Breast epithelium (tissue), 4 donors: ENCODE measurements at regions not wholly inside any gene's neighbourhood (a gene's known extent, or its start where the extent isn't known, plus 50 kb on each side); places are given as distances from the start of the nearest gene placed in this dataset.

Experiments
- DNase-seq, 2 donors: peaks; one replicate each; pipeline ENCODE4 v3.0.0-alpha.2; 2019; ENCODE audit warnings: low spot score in 2 of 2
- H3K27ac ChIP-seq, 2 donors: fragments of 200-600 bp; sonication (generic) in 1 of 2; one replicate each; pipeline ENCODE4 v1.5.1; 2016 to 2019; ENCODE audit warnings: mild to moderate bottlenecking in 1 of 2
- H3K27me3 ChIP-seq, 2 donors: fragments of 200-600 bp; sonication (generic) in 1 of 2; one replicate each; pipeline versions ENCODE4 v1.5.1 to v1.6.0; 2017 to 2019; ENCODE audit warnings: control low read depth in 1 of 2, mild to moderate bottlenecking in 1 of 2
- H3K36me3 ChIP-seq: fragments of 200-600 bp; one replicate; pipeline ENCODE4 v1.5.1; 2019
- H3K4me1 ChIP-seq, 2 donors: fragments of 200-600 bp; sonication (generic); one replicate each; pipeline ENCODE4 v1.5.1; 2016 to 2019; ENCODE audit warnings: control low read depth in 1 of 2
- H3K4me3 ChIP-seq, 3 donors: fragments of 200-600 bp; sonication (generic); 1 replicate in 2 of 3; 2 replicates in 1 of 3; pipeline ENCODE4 v1.5.1; 2016 to 2019; ENCODE audit warnings: mild to moderate bottlenecking in 3 of 3, moderate library complexity in 2 of 3
- H3K9me3 ChIP-seq, 2 donors: fragments of 200-600 bp; sonication (generic) in 1 of 2; one replicate each; pipeline ENCODE4 v1.5.1; 2016 to 2019; ENCODE audit warnings: control low read depth in 1 of 2
- POLR2A ChIP-seq: fragments of 450-650 bp; IDR thresholded peaks from one replicate; pipeline ENCODE4 v1.6.1; 2016; ENCODE audit warnings: antibody characterized with exemption, mild to moderate bottlenecking, moderate library complexity
- POLR2AphosphoS5 ChIP-seq, 3 donors: sonication (generic); formaldehyde crosslinking; IDR thresholded peaks; one replicate each; pipeline ENCODE4 v1.6.1; 2017; ENCODE audit warnings: antibody characterized with exemption in 3 of 3
- intact Hi-C: fragments of 100-400 bp; cut with DNase I; formaldehyde crosslinking; loops from one replicate; pipeline ENCODE4 v1.15.1; 2023; ENCODE audit warnings: low total_unique reads
- TF ChIP-seq, protein P1 (sequence below), 3 donors: fragments of 450-650 bp; IDR thresholded peaks; one replicate each; pipeline ENCODE4 v1.5.1; 2016 to 2017; ENCODE audit warnings: antibody characterized with exemption in 3 of 3, mild to moderate bottlenecking in 3 of 3, moderate library complexity in 3 of 3

DNA sequence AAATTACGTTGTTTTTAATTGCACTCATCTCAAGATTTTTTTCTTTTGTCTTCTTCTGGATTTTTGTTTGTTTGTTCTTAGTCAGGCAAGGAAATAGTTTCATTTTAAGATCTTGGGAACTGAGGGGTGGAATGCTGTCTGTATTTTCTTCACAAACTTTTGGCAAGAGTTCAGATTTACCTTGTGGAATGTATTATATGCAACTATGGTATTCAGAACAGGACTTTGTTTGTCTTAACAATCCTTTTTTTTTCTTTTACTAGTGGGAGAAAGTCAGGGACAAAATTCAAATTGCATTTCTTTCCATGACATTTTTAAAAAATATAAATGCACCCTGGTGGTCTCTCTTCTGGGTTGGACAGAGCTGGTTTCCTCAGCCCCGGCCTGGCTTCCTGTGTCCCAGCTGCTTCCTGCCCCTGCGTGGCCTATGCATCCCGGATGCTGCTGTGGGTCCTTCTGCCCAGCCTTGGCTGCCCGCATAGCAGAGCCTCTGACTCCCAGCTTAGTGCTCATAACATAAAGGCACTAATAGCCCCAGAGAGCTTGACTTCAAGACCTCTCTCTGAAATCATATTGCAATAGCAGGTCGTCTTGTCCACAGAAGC lies 520.7 kb downstream of the QKI start:
- no peaks in the 10 kb centered on the region for H3K36me3 ChIP-seq
- no peak for TF ChIP-seq POLR2AphosphoS5 (IDR thresholded peaks at IDR 0.05)
- TF ChIP-seq, protein P1, sequence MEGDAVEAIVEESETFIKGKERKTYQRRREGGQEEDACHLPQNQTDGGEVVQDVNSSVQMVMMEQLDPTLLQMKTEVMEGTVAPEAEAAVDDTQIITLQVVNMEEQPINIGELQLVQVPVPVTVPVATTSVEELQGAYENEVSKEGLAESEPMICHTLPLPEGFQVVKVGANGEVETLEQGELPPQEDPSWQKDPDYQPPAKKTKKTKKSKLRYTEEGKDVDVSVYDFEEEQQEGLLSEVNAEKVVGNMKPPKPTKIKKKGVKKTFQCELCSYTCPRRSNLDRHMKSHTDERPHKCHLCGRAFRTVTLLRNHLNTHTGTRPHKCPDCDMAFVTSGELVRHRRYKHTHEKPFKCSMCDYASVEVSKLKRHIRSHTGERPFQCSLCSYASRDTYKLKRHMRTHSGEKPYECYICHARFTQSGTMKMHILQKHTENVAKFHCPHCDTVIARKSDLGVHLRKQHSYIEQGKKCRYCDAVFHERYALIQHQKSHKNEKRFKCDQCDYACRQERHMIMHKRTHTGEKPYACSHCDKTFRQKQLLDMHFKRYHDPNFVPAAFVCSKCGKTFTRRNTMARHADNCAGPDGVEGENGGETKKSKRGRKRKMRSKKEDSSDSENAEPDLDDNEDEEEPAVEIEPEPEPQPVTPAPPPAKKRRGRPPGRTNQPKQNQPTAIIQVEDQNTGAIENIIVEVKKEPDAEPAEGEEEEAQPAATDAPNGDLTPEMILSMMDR (IDR thresholded peaks at IDR 0.05), result no peak
- TF ChIP-seq POLR2A, result no peak
- H3K9me3 ChIP-seq, result no peaks in the 10 kb centered on the region
- intact Hi-C loops, result no loop called here
- DNase-seq, result no peak
- no peaks in the 10 kb centered on the region for H3K4me1 ChIP-seq
- H3K27ac ChIP-seq, result no peak overlapping the region
- no peak overlapping the region for H3K4me3 ChIP-seq
- no peaks in the 10 kb centered on the region for H3K27me3 ChIP-seq

DNA sequence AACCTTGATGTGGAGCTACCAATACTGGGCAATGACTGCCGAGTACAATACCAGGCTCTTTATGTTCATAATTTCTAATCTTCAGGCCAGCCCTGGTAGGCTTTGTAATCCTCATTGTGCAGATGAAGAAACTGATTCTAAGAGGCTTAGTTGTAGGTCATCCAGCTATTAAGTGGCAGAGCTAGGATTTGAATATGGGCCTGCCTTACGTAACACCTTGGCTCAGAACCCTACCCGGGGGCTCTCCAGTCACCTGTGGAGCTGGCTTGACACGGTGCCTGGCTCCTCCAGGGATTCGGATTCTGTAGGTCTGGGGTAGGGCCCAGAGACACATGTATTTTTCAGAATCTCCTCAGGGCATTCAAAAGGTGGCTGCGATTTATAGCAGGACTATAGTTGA lies 515.5 kb downstream of the QKI start:
- no peak for DNase-seq
- no peaks in the 10 kb centered on the region for H3K4me1 ChIP-seq
- H3K36me3 ChIP-seq, result no peaks in the 10 kb centered on the region
- H3K9me3 ChIP-seq, result no peaks in the 10 kb centered on the region
- no peak overlapping the region for H3K27ac ChIP-seq
- TF ChIP-seq POLR2AphosphoS5 (IDR thresholded peaks at IDR 0.05) (no peak), POLR2A (no peak)
- TF ChIP-seq, protein P1 (IDR thresholded peaks at IDR 0.05), result no peak
- no peak overlapping the region for H3K4me3 ChIP-seq
- intact Hi-C loops, result no loop called here
- H3K27me3 ChIP-seq, result no peaks in the 10 kb centered on the region

DNA sequence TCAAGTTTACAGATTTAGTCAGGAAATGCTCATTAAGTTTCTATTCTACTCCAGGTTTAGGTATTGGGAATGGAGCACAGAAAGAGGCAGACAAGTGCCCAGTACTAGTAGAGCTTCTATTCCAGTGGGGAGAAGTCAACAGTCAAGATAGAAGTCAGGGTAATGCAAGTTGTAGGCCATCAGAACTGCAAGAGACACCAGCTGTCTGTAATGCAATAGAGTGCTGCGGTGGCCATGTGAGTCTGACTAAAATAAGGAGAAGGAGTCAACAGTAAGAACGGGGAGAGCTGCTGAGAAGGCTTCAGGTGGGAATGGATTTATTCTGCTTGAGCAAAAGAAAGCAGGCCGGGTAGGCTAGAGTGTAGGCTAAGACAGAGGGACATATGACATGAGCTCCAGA lies 515.0 kb downstream of the QKI start:
- intact Hi-C loops, result no loop called here
- H3K27me3 ChIP-seq, result no peaks in the 10 kb centered on the region

DNA sequence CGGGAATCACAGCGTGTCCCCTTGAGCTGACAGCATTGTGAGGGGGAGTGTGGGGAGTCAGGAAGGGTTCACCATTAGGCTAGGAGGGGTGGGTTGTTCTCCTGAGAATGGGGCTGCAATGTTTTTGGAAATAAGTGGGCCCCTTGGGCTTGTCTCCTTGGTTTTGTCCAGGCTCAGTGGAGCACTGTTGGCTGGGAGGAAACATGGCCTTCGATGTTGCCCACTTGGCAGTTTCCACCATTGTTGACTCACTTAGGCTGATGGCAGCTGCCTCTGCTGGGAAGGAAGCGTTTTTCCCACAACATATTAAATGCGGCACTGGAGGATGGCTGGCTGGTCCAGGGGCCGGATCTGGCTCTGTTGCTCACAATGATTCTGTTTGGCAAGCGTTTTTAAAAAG lies 512.1 kb downstream of the QKI start:
- no peak overlapping the region for H3K4me3 ChIP-seq
- no peaks in the 10 kb centered on the region for H3K9me3 ChIP-seq
- TF ChIP-seq, protein P1 (IDR thresholded peaks at IDR 0.05), result no peak
- TF ChIP-seq POLR2AphosphoS5 (IDR thresholded peaks at IDR 0.05), result no peak
- no peak for TF ChIP-seq POLR2A
- H3K36me3 ChIP-seq, result no peaks in the 10 kb centered on the region
- H3K4me1 ChIP-seq, result no peaks in the 10 kb centered on the region
- no peak for DNase-seq
- no peaks in the 10 kb centered on the region for H3K27me3 ChIP-seq
- H3K27ac ChIP-seq, result no peak overlapping the region
- intact Hi-C loops, result no loop called here

More for the DNA sequence above, 515.0 kb downstream of the QKI start:
- no peak overlapping the region for H3K27ac ChIP-seq
- no peaks in the 10 kb centered on the region for H3K9me3 ChIP-seq
- H3K4me1 ChIP-seq, result no peaks in the 10 kb centered on the region
- no peak overlapping the region for H3K4me3 ChIP-seq
- no peak for DNase-seq
- no peaks in the 10 kb centered on the region for H3K36me3 ChIP-seq
- TF ChIP-seq POLR2AphosphoS5 (IDR thresholded peaks at IDR 0.05) (no peak), POLR2A (no peak)
- TF ChIP-seq, protein P1 (IDR thresholded peaks at IDR 0.05), result no peak

DNA sequence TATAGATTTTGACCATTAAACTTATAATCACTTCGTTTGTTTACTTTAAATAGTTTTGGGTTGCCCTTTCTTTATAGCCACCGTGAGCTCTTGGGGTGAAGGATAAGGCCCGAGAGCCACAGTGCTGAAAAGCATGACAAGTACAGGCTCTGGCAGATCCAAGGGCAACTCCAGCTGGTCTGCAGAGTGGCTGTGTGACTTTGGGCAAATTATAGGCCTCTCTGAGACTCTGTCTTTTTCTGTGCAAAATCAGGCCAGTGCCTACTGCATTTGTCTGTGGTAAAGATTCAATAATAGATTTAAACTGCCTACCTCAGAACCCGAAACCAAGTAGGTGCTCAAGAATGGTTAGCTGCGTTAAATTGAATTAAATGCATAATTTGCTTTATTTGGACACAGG lies 511.3 kb downstream of the QKI start:
- TF ChIP-seq, protein P1 (IDR thresholded peaks at IDR 0.05), result no peak
- TF ChIP-seq POLR2A (no peak), POLR2AphosphoS5 (IDR thresholded peaks at IDR 0.05) (no peak)
- no peaks in the 10 kb centered on the region for H3K9me3 ChIP-seq
- H3K27ac ChIP-seq, result no peak overlapping the region
- intact Hi-C loops, result no loop called here
- no peak overlapping the region for H3K4me3 ChIP-seq
- no peaks in the 10 kb centered on the region for H3K36me3 ChIP-seq
- no peak for DNase-seq
- H3K27me3 ChIP-seq, result no peaks in the 10 kb centered on the region
- no peaks in the 10 kb centered on the region for H3K4me1 ChIP-seq
